PC-3 (cell line): ENCODE measurements at regions not wholly inside any gene's neighbourhood (a gene's known extent, or its start where the extent isn't known, plus 50 kb on each side); places are given as distances from the start of the nearest gene placed in this dataset.

Experiments used
- EZH2phosphoT487 ChIP-seq: fragments of 300-600 bp; sonication (generic); IDR thresholded peaks from 2 replicates; pipeline ENCODE4 v1.6.1; 2018; ENCODE audit warnings: mild to moderate bottlenecking, antibody characterized with exemption, low read length, borderline replicate concordance
- TF ChIP-seq, protein P1 (sequence below): fragments of 300-600 bp; sonication (generic); conservative IDR thresholded peaks from 2 replicates; pipeline ENCODE4 v1.5.1; 2017; ENCODE audit warnings: antibody characterized with exemption, low read depth, mild to moderate bottlenecking, low read length

GRCh38 chr5:5018578-5018970 is 121.6 kb upstream of the ADAMTS16 start:
- TF ChIP-seq, protein P1, sequence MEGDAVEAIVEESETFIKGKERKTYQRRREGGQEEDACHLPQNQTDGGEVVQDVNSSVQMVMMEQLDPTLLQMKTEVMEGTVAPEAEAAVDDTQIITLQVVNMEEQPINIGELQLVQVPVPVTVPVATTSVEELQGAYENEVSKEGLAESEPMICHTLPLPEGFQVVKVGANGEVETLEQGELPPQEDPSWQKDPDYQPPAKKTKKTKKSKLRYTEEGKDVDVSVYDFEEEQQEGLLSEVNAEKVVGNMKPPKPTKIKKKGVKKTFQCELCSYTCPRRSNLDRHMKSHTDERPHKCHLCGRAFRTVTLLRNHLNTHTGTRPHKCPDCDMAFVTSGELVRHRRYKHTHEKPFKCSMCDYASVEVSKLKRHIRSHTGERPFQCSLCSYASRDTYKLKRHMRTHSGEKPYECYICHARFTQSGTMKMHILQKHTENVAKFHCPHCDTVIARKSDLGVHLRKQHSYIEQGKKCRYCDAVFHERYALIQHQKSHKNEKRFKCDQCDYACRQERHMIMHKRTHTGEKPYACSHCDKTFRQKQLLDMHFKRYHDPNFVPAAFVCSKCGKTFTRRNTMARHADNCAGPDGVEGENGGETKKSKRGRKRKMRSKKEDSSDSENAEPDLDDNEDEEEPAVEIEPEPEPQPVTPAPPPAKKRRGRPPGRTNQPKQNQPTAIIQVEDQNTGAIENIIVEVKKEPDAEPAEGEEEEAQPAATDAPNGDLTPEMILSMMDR: no peak
- no peak for TF ChIP-seq EZH2phosphoT487
